Mammary epithelial cell (primary cell): ENCODE measurements at regions not wholly inside any gene's neighbourhood (a gene's known extent, or its start where the extent isn't known, plus 50 kb on each side); places are given as distances from the start of the nearest gene placed in this dataset.

Source experiments
- CTCF ChIP-seq, 2 donors: IDR thresholded peaks in 1 of 2; conservative IDR thresholded peaks in 1 of 2; 2 replicates each; pipeline ENCODE4 v1.5.1; 2011 to 2012; ENCODE audit warnings: inconsistent platforms in 2 of 2, low read length in 2 of 2, mild to moderate bottlenecking in 2 of 2, control low read depth in 1 of 2, low read depth in 1 of 2; ENCODE audit not compliant: insufficient read depth in 1 of 2; ENCODE audit errors: extremely low read depth in 1 of 2
- EZH2 ChIP-seq: IDR thresholded peaks from 2 replicates; pipeline ENCODE4 v1.6.1; 2012; ENCODE audit warnings: low read length, inconsistent platforms, borderline replicate concordance

- no peak for TF ChIP-seq CTCF (conservative IDR thresholded peaks at IDR 0.05 in 1 of 2, IDR thresholded peaks at IDR 0.05 in 1 of 2; ENCODE audit: extremely low read depth in 1 of 2, insufficient read depth in 1 of 2, low read depth in 1 of 2, low read length in 2 of 2)
- TF ChIP-seq EZH2 = no peak
These were observed 160.8 kb downstream of the CRYBB2 start for GRCh38 chr22:25380122-25380747.
